NCI-H1092 (cell line): ENCODE measurements at regions not wholly inside any gene's neighbourhood (a gene's known extent, or its start where the extent isn't known, plus 50 kb on each side); places are given as distances from the start of the nearest gene placed in this dataset.
"Not testable (repeated sequence)": the region's sequence is repeated elsewhere in the genome, so short reads cannot be mapped to it uniquely, and the experiment has no call there.

Experiments used
- DNase-seq: peaks from one replicate; lab custom pipeline; 2025; lab: John Stamatoyannopoulos, UW

- no peak for DNase-seq
Observed at GRCh38 chr5:18240971-18241370, 606.7 kb downstream of the TAF11L14 start.

DNA sequence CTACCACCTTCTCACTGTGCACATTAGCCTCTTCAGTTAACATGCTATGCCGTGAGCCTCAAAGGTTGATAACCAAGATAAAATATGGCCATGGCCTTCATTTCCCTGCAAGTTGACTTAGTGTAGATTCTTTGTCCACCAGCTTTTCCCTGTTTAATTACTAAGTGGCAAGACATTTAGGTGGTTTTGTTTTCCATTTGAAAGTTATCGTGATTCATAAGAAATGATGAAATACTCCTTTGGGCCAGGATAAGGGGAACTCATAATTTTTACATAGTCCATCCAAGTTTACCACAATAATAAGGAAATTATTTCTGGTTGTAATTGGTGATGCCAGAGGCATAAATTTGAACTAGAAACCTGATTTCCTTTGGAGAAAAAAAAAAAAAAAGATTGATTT lies 609.6 kb downstream of the TAF11L14 start:
- no peak for DNase-seq

- no peak for DNase-seq
Observed at GRCh38 chr5:18244309-18244708, 610.0 kb downstream of the TAF11L14 start.

- DNase-seq: no peak
Observed at GRCh38 chr5:18252559-18252958, 618.3 kb downstream of the TAF11L14 start.

GRCh38 chr5:18264126-18264882 lies 630.0 kb downstream of the TAF11L14 start:
- DNase-seq: no peak

DNA sequence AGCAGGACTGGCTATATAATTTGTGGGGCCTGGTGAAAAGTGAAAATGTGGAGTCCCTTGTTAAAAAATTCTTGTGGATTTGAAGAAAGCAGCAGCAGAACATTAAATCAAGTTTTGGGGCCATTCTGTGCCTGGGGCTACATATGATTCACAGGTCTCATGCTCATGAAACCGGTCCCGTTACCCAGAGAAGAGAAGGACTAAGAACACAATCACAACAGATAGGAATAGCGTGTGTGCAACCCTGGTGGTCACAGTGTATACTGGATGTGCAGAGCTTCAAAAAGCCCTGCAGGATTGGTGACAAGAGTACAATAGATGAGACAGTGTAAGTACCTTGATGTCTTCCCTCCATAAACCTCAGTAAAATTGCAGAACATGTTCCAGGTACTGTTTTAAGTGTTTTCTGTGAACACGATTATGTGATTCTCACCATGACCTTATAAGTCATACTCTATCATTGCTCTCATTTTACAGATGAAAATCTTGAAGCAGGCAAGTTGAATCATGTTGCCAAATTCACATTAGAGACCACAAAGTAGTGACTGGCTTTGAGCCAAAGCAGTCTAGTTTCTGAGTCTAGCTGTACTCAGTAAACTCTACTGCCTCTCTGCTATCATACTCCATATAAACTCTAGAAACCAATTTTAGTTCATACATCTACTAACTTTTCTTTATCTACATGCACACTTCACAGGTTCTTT lies 636.5 kb downstream of the TAF11L14 start:
- DNase-seq: no peak

DNA sequence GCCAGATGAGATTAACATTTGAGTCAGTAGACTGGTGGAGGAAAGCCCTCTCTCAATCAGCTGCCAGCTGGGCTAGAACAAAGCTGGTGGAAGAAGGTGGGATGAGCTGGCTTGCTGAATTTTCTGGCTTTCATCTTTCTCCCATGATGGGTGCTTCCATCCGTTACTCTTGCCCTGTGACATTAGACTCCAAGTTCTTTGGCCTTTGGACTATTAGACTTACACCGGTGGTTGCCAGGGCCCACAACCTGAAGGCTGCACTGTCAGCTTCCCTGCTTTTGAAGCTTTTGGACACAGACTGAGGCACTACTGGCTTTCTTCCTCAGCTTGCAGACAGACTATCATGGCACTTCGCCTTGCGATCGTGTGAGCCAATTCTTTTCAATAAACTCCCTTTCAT lies 642.7 kb downstream of the TAF11L14 start:
- no peak for DNase-seq

GRCh38 chr5:18281947-18282581 lies 647.8 kb downstream of the TAF11L14 start:
- DNase-seq: peak; percentile 34

- no peak for DNase-seq
Observed at GRCh38 chr5:18285257-18285656, 651.0 kb downstream of the TAF11L14 start.

DNA sequence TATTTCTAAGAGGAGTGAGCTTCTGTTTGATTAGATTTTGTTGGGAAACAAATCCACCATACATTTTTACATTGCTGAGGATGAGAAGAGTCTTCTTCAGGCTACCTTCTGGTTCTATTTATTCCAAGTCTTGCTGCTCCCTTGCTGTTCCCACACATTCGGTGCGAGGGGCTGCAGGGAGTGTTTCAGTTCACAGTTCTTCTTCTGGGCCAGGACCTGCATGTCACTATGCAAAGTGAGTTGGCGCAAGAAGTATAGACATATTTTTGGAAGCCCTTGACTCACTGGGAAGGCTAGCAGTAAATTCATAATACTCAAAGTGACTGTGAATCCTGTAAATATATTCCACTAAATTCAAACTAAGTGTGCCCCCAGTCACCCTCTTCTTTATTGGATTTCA lies 657.9 kb downstream of the TAF11L14 start:
- DNase-seq: no peak

DNA sequence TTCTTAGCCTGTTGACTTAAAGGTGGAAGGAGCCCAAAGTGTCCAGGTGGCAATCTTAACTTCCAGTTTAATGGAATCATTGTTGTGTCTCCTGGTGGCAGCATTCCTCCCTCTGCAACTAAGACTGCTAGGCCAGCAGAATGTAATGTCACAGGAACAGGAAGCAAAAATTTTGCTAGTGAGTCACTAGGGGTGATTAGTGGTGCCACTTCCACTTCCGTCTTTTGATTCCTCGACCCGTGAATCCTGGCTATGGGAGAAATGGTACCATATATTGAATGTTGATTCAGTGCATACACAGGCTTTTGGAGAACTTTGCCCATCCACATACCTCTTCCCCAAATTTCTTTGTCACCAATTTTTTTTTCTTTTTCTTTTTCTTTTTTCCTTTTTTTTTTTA lies 661.4 kb downstream of the TAF11L14 start:
- DNase-seq: not testable (repeated sequence)

- DNase-seq: no peak
Observed at GRCh38 chr5:18299166-18299565, 664.9 kb downstream of the TAF11L14 start.

GRCh38 chr5:18305288-18305924 lies 671.1 kb downstream of the TAF11L14 start:
- DNase-seq: no peak

DNA sequence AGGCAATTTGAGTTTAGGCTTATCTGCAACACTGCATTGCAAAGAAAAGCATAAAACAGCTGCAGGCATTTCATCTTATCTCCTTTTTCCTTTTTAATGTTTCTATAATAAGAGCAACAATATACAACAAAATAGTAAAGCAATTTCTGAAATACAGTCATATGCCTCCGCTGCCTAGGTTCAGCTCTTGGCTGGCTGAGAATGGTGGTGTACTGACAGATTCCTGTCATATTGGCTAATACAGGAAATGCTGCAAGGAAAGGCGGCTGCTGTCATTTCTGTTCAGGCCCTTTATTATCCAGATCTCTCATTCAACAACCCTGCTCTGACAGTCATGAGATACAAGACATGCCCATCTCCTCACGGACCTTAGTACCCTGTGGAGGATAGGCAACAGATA lies 677.0 kb downstream of the TAF11L14 start:
- DNase-seq: no peak

DNA sequence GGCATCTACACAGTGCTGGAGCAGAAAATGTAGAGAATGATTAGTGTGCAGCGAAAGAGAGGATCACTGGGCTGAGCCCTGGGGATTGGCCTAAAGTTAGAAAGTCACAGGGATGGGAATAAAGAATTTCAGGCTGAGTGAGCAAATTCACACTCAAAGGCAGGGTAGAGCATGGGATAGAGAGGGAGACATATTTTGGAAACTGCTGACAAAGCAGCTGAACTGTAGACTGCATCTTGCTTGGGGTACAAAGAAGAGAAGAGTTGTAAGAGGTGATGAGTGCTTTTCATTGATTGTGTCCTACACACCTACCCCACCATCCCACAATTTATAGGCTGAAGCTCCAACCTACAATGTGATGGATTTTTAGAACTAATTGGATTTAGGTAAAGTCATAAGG lies 677.8 kb downstream of the TAF11L14 start:
- no peak for DNase-seq

GRCh38 chr5:18314192-18314778 lies 680.0 kb downstream of the TAF11L14 start:
- no peak for DNase-seq

- DNase-seq: no peak
Observed at GRCh38 chr5:18321262-18321942, 687.1 kb downstream of the TAF11L14 start.

- no peak for DNase-seq
Observed at GRCh38 chr5:18323891-18324290, 689.6 kb downstream of the TAF11L14 start.

GRCh38 chr5:18325431-18325830 lies 691.2 kb downstream of the TAF11L14 start:
- no peak for DNase-seq

GRCh38 chr5:18329328-18329727 lies 695.1 kb downstream of the TAF11L14 start:
- DNase-seq: no peak

GRCh38 chr5:18333841-18334240 lies 699.6 kb downstream of the TAF11L14 start:
- no peak for DNase-seq

DNA sequence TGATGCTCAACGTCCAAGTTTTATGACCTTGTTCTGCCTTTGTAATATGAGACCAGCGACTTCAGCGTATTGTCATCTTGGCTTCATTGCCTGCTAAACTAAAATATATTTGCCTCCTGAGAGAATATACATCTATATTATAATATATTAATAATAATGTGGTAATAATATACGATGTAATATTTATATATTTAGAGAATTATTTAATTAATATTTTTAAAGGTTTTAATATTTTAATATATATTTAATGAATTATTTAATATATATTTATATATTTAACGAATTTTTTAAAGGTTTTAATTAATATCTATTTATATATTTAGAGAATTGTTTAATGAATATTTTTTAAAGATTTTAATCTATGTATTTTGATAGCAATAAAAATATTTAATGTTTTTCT lies 700.7 kb downstream of the TAF11L14 start:
- DNase-seq: no peak
